Type B pancreatic cell (in vitro differentiated cells): ENCODE measurements at regions not wholly inside any gene's neighbourhood (a gene's known extent, or its start where the extent isn't known, plus 50 kb on each side); places are given as distances from the start of the nearest gene placed in this dataset.

Source experiments
- DNase-seq: peaks from one replicate; pipeline ENCODE4 v3.0.0; 2021; ENCODE audit warnings: mixed read lengths; ENCODE audit not compliant: unreplicated experiment; ENCODE audit errors: extremely low spot score
- H3K27ac Mint-ChIP-seq: 2 replicates; pipeline ENCODE4 v1.8.0; 2021; ENCODE audit warnings: mild to moderate bottlenecking, mixed read lengths
- H3K27me3 Mint-ChIP-seq: 2 replicates; pipeline ENCODE4 v1.8.0; 2021; ENCODE audit warnings: mixed read lengths
- H3K36me3 Mint-ChIP-seq: 2 replicates; pipeline ENCODE4 v1.8.0; 2021; ENCODE audit warnings: mixed read lengths
- H3K4me1 Mint-ChIP-seq: one replicate; pipeline ENCODE4 v1.8.0; 2021; ENCODE audit warnings: mixed read lengths; ENCODE audit not compliant: unreplicated experiment
- H3K4me3 Mint-ChIP-seq: 2 replicates; pipeline ENCODE4 v1.8.0; 2021; ENCODE audit warnings: mild to moderate bottlenecking, mixed read lengths
- H3K9me3 Mint-ChIP-seq: 2 replicates; pipeline ENCODE4 v1.8.0; 2021; ENCODE audit warnings: mixed read lengths
- CTCF ChIP-seq: fragments of 200-600 bp; sonication (generic); conservative IDR thresholded peaks from 2 replicates; pipeline ENCODE4 v1.5.0; 2021; ENCODE audit warnings: antibody characterized with exemption, mild to moderate bottlenecking

GRCh38 chr14:21924479-21924878 is 250.9 kb upstream of the OR4E1 start:
- DNase-seq: no peak
- Mint-ChIP-seq H3K36me3 (no peaks in the 10 kb centered on the region), H3K9me3 (no peaks in the 10 kb centered on the region), H3K4me3 (no peak overlapping the region), H3K27ac (no peak overlapping the region), H3K27me3 (peaks cover 15% of the 10 kb centered on the region), H3K4me1 (no peaks in the 10 kb centered on the region)
- no peak for TF ChIP-seq CTCF

- no peak for TF ChIP-seq CTCF
- no peaks in the 10 kb centered on the region for H3K9me3 Mint-ChIP-seq
- no peaks in the 10 kb centered on the region for H3K36me3 Mint-ChIP-seq
- DNase-seq: no peak
- H3K27me3 Mint-ChIP-seq: peaks cover 15% of the 10 kb centered on the region
- H3K4me1 Mint-ChIP-seq: no peaks in the 10 kb centered on the region
- H3K27ac Mint-ChIP-seq: no peak overlapping the region
- H3K4me3 Mint-ChIP-seq: no peak overlapping the region
Observed at GRCh38 chr14:21923820-21924219, 250.2 kb upstream of the OR4E1 start.

GRCh38 chr14:21921453-21921852 is 247.8 kb upstream of the OR4E1 start:
- H3K36me3 Mint-ChIP-seq: no peaks in the 10 kb centered on the region
- peaks cover 20% of the 10 kb centered on the region for H3K27me3 Mint-ChIP-seq
- no peak overlapping the region for H3K27ac Mint-ChIP-seq
- no peaks in the 10 kb centered on the region for H3K9me3 Mint-ChIP-seq
- no peak for TF ChIP-seq CTCF
- H3K4me1 Mint-ChIP-seq: no peaks in the 10 kb centered on the region
- DNase-seq: no peak
- H3K4me3 Mint-ChIP-seq: no peak overlapping the region

GRCh38 chr14:21917699-21918436 is 244.2 kb upstream of the OR4E1 start:
- Mint-ChIP-seq H3K4me1 (peaks cover 4% of the 10 kb centered on the region), H3K27me3 (peaks cover 23% of the 10 kb centered on the region), H3K36me3 (no peaks in the 10 kb centered on the region), H3K9me3 (no peaks in the 10 kb centered on the region), H3K27ac (no peak overlapping the region), H3K4me3 (no peak overlapping the region)
- peak; percentile 86 for TF ChIP-seq CTCF
- no peak for DNase-seq

GRCh38 chr14:21915826-21916225 is 242.2 kb upstream of the OR4E1 start:
- TF ChIP-seq CTCF: no peak
- no peak for DNase-seq
- no peaks in the 10 kb centered on the region for H3K9me3 Mint-ChIP-seq
- H3K27ac Mint-ChIP-seq: no peak overlapping the region
- H3K4me3 Mint-ChIP-seq: no peak overlapping the region
- H3K4me1 Mint-ChIP-seq: peaks cover 4% of the 10 kb centered on the region
- peaks cover 23% of the 10 kb centered on the region for H3K27me3 Mint-ChIP-seq
- no peaks in the 10 kb centered on the region for H3K36me3 Mint-ChIP-seq
